ENCODE measurements at regions not wholly inside any gene's neighbourhood (a gene's known extent, or its start where the extent isn't known, plus 50 kb on each side); places are given as distances from the start of the nearest gene placed in this dataset.

- no peaks in the 10 kb centered on the region for H3F3A ChIP-seq (ENCODE audit: insufficient read depth, low read length)
- H3K4me2 ChIP-seq (ENCODE audit: low read depth, low read length) = no peak overlapping the region
- DNase-seq = no peak
- no peaks in the 10 kb centered on the region for H3K36me3 ChIP-seq (replicated peaks; ENCODE audit: insufficient read depth, low read length)
- H3K4me1 ChIP-seq (ENCODE audit: low read length) = no peaks in the 10 kb centered on the region
- no peaks in the 10 kb centered on the region for H3K27me3 ChIP-seq (replicated peaks; ENCODE audit: insufficient read depth, low read length)
- H3K4me3 ChIP-seq (ENCODE audit: low read length) = no peak overlapping the region
- TF ChIP-seq EZH2 (optimal IDR thresholded peaks at IDR 0.05; ENCODE audit: low read depth, low read length) (no peak), CTCF (IDR thresholded peaks at IDR 0.05; ENCODE audit: low read length) (no peak), EZH2phosphoT487 (IDR thresholded peaks at IDR 0.05; ENCODE audit: low read length) (no peak)
- H3K9me3 ChIP-seq (replicated peaks; ENCODE audit: insufficient read depth, low read length) = no peaks in the 10 kb centered on the region
- no peaks in the 10 kb centered on the region for H4K20me1 ChIP-seq (ENCODE audit: insufficient read depth, low read length)
- H3K27ac ChIP-seq (ENCODE audit: low read length) = no peak overlapping the region
- no peak overlapping the region for H2AFZ ChIP-seq (ENCODE audit: low read length)
- no peak overlapping the region for H3K9ac ChIP-seq (ENCODE audit: low read length)
- H3K9me2 ChIP-seq (replicated peaks; ENCODE audit: insufficient read depth, low read length) = no peaks in the 10 kb centered on the region
- H3K79me2 ChIP-seq (ENCODE audit: low read length) = no peaks in the 10 kb centered on the region
These were observed 301.9 kb upstream of the ZC3H12C start for GRCh38 chr11:109791337-109791736.

- TF ChIP-seq EZH2phosphoT487 (IDR thresholded peaks at IDR 0.05; ENCODE audit: low read length) (no peak), CTCF (IDR thresholded peaks at IDR 0.05; ENCODE audit: low read length) (no peak), EZH2 (optimal IDR thresholded peaks at IDR 0.05; ENCODE audit: low read depth, low read length) (no peak)
- H3K27me3 ChIP-seq (replicated peaks; ENCODE audit: insufficient read depth, low read length) = no peaks in the 10 kb centered on the region
These were observed 298.7 kb upstream of the ZC3H12C start for GRCh38 chr11:109794501-109794900.

GRCh38 chr11:109795234-109795633 is 298.0 kb upstream of the ZC3H12C start:
- no peaks in the 10 kb centered on the region for H4K20me1 ChIP-seq (ENCODE audit: insufficient read depth, low read length)
- no peaks in the 10 kb centered on the region for H3F3A ChIP-seq (ENCODE audit: insufficient read depth, low read length)
- TF ChIP-seq CTCF (IDR thresholded peaks at IDR 0.05; ENCODE audit: low read length) = no peak
- TF ChIP-seq EZH2phosphoT487 (IDR thresholded peaks at IDR 0.05; ENCODE audit: low read length) = no peak
- TF ChIP-seq EZH2 (optimal IDR thresholded peaks at IDR 0.05; ENCODE audit: low read depth, low read length) = no peak
- H3K4me3 ChIP-seq (ENCODE audit: low read length) = no peak overlapping the region
- H3K9ac ChIP-seq (ENCODE audit: low read length) = no peak overlapping the region
- H3K4me2 ChIP-seq (ENCODE audit: low read depth, low read length) = no peak overlapping the region
- no peak overlapping the region for H2AFZ ChIP-seq (ENCODE audit: low read length)
- H3K36me3 ChIP-seq (replicated peaks; ENCODE audit: insufficient read depth, low read length) = no peaks in the 10 kb centered on the region
- no peaks in the 10 kb centered on the region for H3K9me3 ChIP-seq (replicated peaks; ENCODE audit: insufficient read depth, low read length)
- H3K79me2 ChIP-seq (ENCODE audit: low read length) = no peaks in the 10 kb centered on the region
- H3K9me2 ChIP-seq (replicated peaks; ENCODE audit: insufficient read depth, low read length) = no peaks in the 10 kb centered on the region
- H3K27me3 ChIP-seq (replicated peaks; ENCODE audit: insufficient read depth, low read length) = no peaks in the 10 kb centered on the region
- H3K4me1 ChIP-seq (ENCODE audit: low read length) = no peaks in the 10 kb centered on the region
- no peak for DNase-seq
- H3K27ac ChIP-seq (ENCODE audit: low read length) = no peak overlapping the region

More at GRCh38 chr11:109794501-109794900, 298.7 kb upstream of the ZC3H12C start:
- Histone ChIP-seq H3K4me3 (ENCODE audit: low read length) (no peak overlapping the region), H3K4me2 (ENCODE audit: low read depth, low read length) (no peak overlapping the region), H3K9me3 (replicated peaks; ENCODE audit: insufficient read depth, low read length) (no peaks in the 10 kb centered on the region), H3K4me1 (ENCODE audit: low read length) (no peaks in the 10 kb centered on the region), H3K9me2 (replicated peaks; ENCODE audit: insufficient read depth, low read length) (no peaks in the 10 kb centered on the region), H3K27ac (ENCODE audit: low read length) (no peak overlapping the region), H3K79me2 (ENCODE audit: low read length) (no peaks in the 10 kb centered on the region), H3K36me3 (replicated peaks; ENCODE audit: insufficient read depth, low read length) (no peaks in the 10 kb centered on the region), H2AFZ (ENCODE audit: low read length) (no peak overlapping the region), H3K9ac (ENCODE audit: low read length) (no peak overlapping the region), H4K20me1 (ENCODE audit: insufficient read depth, low read length) (no peaks in the 10 kb centered on the region), H3F3A (ENCODE audit: insufficient read depth, low read length) (no peaks in the 10 kb centered on the region)
- no peak for DNase-seq
